ENCODE measurements at regions not wholly inside any gene's neighbourhood (a gene's known extent, or its start where the extent isn't known, plus 50 kb on each side); places are given as distances from the start of the nearest gene placed in this dataset.
A peak's percentile ranks its signal among the peaks of the same experiment; 100 is the strongest.

DNA sequence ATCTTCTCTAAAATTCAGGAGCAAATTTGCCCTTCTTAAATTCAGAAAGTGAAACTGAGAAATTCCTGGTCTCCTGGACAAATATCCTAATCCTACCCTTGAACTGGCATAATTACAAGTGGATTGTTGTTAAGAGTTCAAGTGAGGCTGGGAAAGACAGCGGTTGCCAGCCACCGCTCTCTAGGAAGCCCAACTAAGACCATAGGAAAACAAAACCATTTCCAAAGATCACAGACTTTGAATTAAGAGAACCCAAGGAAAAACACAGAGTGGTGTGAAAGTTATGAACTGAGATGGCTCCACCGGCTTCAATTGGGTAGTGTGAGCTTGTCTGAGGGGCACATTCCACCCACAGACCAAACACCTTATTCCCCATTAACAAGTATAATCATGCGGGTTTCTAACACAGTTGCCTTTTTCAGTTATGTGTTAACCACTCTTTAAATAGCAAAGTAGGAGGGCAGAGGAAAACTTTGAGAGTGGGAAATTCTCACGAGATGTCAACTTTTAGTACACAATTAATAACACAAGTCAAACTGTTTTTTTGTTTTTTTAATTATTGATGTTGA lies 1628.8 kb upstream of the SEL1L start:
- WGBS (ENCODE audit: missing lambda C conversion rate) = 10% methylated on average over 5 of the region's 5 CpGs
- H3K4me2 ChIP-seq = no peak overlapping the region
- TF ChIP-seq HOXB13 (CRISPR knock-in tag; IDR thresholded peaks at IDR 0.05; ENCODE audit: low read depth) = no peak
- TF ChIP-seq, protein P1, sequence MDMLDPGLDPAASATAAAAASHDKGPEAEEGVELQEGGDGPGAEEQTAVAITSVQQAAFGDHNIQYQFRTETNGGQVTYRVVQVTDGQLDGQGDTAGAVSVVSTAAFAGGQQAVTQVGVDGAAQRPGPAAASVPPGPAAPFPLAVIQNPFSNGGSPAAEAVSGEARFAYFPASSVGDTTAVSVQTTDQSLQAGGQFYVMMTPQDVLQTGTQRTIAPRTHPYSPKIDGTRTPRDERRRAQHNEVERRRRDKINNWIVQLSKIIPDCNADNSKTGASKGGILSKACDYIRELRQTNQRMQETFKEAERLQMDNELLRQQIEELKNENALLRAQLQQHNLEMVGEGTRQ (IDR thresholded peaks at IDR 0.05) = no peak
- no peak for TF ChIP-seq EHMT2 (IDR thresholded peaks at IDR 0.05; ENCODE audit: low read depth)
- no peak for TF ChIP-seq ZC3H11A (IDR thresholded peaks at IDR 0.05)
- TF ChIP-seq, protein P2, sequence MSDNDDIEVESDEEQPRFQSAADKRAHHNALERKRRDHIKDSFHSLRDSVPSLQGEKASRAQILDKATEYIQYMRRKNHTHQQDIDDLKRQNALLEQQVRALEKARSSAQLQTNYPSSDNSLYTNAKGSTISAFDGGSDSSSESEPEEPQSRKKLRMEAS (IDR thresholded peaks at IDR 0.05) = no peak
- TF ChIP-seq HOXA7 (CRISPR knock-in tag; IDR thresholded peaks at IDR 0.05) = no peak
- DNase-seq (ENCODE audit: low read depth in 1 of 2, low spot score in 1 of 2) (no peak), ATAC-seq (no peak), FAIRE-seq (no peak)
- CTCF ChIA-PET = no interaction called here
- H3K27ac ChIP-seq = no peak overlapping the region
- H3K9me3 ChIP-seq = no peaks in the 10 kb centered on the region
- POLR2A ChIA-PET = no interaction called here
- no peaks in the 10 kb centered on the region for H3K4me1 ChIP-seq
- no peak overlapping the region for H3K4me3 ChIP-seq

DNA sequence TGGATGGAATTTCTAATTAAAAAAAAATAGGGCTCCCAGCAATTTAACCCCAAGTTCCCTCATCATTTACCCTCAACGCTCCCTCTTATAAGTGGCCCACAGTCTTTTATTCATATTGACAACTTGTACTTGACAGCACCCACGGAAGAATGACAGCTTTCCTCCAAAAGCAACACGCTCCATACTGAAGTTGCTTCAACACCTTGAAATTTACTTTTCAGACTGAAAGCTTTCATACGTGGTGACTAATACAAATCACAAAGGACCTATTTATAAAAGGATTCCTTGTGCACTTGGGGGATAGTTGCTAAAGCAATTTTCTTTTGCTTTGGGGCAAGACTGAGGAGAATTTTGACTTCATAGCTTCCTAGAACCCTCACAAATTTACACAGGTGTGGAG lies 1629.4 kb upstream of the SEL1L start:
- ChIA-PET CTCF (no interaction called here), POLR2A (no interaction called here)
- no peak for DNase-seq (ENCODE audit: low read depth in 1 of 2, low spot score in 1 of 2)
- 6% methylated on average over 4 of the region's 4 CpGs for WGBS (ENCODE audit: missing lambda C conversion rate)
- Histone ChIP-seq H3K9me3 (no peaks in the 10 kb centered on the region), H3K27ac (no peak overlapping the region), H3K4me3 (no peak overlapping the region), H3K4me1 (no peaks in the 10 kb centered on the region), H3K4me2 (no peak overlapping the region)
- TF ChIP-seq SREBF2 (IDR thresholded peaks at IDR 0.05) (no peak), ESRRA (IDR thresholded peaks at IDR 0.05; ENCODE audit: borderline replicate concordance, low read length) (no peak), CBX2 (IDR thresholded peaks at IDR 0.05; ENCODE audit: borderline replicate concordance, low read depth) (no peak), FOXS1 (CRISPR knock-in tag; IDR thresholded peaks at IDR 0.05) (no peak)
- TF ChIP-seq, protein P1 (IDR thresholded peaks at IDR 0.05) = no peak
- TF ChIP-seq, protein P3, sequence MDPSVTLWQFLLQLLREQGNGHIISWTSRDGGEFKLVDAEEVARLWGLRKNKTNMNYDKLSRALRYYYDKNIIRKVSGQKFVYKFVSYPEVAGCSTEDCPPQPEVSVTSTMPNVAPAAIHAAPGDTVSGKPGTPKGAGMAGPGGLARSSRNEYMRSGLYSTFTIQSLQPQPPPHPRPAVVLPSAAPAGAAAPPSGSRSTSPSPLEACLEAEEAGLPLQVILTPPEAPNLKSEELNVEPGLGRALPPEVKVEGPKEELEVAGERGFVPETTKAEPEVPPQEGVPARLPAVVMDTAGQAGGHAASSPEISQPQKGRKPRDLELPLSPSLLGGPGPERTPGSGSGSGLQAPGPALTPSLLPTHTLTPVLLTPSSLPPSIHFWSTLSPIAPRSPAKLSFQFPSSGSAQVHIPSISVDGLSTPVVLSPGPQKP (IDR thresholded peaks at IDR 0.05; ENCODE audit: low read depth, low read length) = no peak
- FAIRE-seq = no peak
- no peak for ATAC-seq

DNA sequence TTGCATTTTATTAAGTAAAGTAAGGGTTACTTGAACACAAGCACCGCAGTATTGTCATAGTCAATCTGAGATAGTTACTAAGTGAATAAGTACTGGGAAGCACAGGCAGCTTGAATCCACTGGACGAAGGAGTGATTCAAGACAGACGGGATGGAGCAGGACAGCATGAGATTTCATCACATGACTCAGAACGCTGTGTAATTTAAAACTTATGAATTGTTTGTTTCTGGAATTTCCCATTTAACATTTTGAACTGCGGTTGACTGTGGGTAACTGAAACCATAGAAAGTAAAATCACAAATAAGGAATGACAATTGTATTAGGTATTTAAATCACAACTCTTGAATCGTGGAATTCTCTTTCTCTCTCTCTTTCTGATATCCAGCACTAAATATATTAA lies 1630.4 kb upstream of the SEL1L start:
- ChIA-PET POLR2A (no interaction called here), CTCF (no interaction called here)
- no peak for ATAC-seq
- no peaks in the 10 kb centered on the region for H3K9me3 ChIP-seq
- no peak overlapping the region for H3K27ac ChIP-seq
- no peak overlapping the region for H3K4me2 ChIP-seq
- TF ChIP-seq ZC3H11A (IDR thresholded peaks at IDR 0.05) (no peak), ZNF302 (CRISPR knock-in tag; IDR thresholded peaks at IDR 0.05) (no peak), NR3C1 (IDR thresholded peaks at IDR 0.05) (no peak), FOSB (CRISPR knock-in tag; IDR thresholded peaks at IDR 0.05) (no peak), PHF8 (IDR thresholded peaks at IDR 0.05; ENCODE audit: borderline replicate concordance, low read depth) (no peak), SREBF2 (IDR thresholded peaks at IDR 0.05) (no peak), RCOR1 (IDR thresholded peaks at IDR 0.05; ENCODE audit: low read depth, low read length) (no peak), MYC (IDR thresholded peaks at IDR 0.05; ENCODE audit: borderline replicate concordance, low read length) (no peak), ESRRA (IDR thresholded peaks at IDR 0.05; ENCODE audit: borderline replicate concordance, low read length) (no peak)
- TF ChIP-seq, protein P4, sequence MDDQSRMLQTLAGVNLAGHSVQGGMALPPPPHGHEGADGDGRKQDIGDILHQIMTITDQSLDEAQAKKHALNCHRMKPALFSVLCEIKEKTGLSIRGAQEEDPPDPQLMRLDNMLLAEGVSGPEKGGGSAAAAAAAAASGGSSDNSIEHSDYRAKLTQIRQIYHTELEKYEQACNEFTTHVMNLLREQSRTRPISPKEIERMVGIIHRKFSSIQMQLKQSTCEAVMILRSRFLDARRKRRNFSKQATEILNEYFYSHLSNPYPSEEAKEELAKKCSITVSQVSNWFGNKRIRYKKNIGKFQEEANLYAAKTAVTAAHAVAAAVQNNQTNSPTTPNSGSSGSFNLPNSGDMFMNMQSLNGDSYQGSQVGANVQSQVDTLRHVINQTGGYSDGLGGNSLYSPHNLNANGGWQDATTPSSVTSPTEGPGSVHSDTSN (IDR thresholded peaks at IDR 0.05) = no peak
- TF ChIP-seq, protein P5, sequence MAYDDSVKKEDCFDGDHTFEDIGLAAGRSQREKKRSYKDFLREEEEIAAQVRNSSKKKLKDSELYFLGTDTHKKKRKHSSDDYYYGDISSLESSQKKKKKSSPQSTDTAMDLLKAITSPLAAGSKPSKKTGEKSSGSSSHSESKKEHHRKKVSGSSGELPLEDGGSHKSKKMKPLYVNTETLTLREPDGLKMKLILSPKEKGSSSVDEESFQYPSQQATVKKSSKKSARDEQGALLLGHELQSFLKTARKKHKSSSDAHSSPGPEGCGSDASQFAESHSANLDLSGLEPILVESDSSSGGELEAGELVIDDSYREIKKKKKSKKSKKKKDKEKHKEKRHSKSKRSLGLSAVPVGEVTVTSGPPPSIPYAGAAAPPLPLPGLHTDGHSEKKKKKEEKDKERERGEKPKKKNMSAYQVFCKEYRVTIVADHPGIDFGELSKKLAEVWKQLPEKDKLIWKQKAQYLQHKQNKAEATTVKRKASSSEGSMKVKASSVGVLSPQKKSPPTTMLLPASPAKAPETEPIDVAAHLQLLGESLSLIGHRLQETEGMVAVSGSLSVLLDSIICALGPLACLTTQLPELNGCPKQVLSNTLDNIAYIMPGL (CRISPR knock-in tag; IDR thresholded peaks at IDR 0.05; ENCODE audit: borderline replicate concordance) = no peak
- DNase-seq (ENCODE audit: low read depth in 1 of 2, low spot score in 1 of 2) = no peak
- WGBS (ENCODE audit: missing lambda C conversion rate) = 8% methylated on average over 6 of the region's 6 CpGs
- peak; percentile 7 for FAIRE-seq
- no peaks in the 10 kb centered on the region for H3K4me1 ChIP-seq
- no peak overlapping the region for H3K4me3 ChIP-seq
